ENCODE measurements at regions not wholly inside any gene's neighbourhood (a gene's known extent, or its start where the extent isn't known, plus 50 kb on each side); places are given as distances from the start of the nearest gene placed in this dataset.

GRCh38 chr15:62644216-62644888 lies 398.2 kb upstream of the TPM1 start:
- WGBS, 2 experiments (ENCODE audit: insufficient coverage in 1 of 2, insufficient read length in 1 of 2): 83 to 88% methylated on average over 7 of the region's 7 CpGs

GRCh38 chr15:62644889-62645742 lies 397.4 kb upstream of the TPM1 start:
- H3K27me3 ChIP-seq (ENCODE audit: control insufficient read depth, insufficient read depth, low read length, poor library complexity, severe bottlenecking): no peaks in the 10 kb centered on the region
- WGBS, 2 experiments (ENCODE audit: insufficient coverage in 1 of 2, insufficient read length in 1 of 2): 88 to 95% methylated on average over 8 to 15 of the region's 15 CpGs

More at GRCh38 chr15:62644216-62644888, 398.2 kb upstream of the TPM1 start:
- Histone ChIP-seq H3K9me3 (ENCODE audit: control insufficient read depth, low read length) (peaks cover 4% of the 10 kb centered on the region), H3K36me3 (ENCODE audit: control insufficient read depth, insufficient read depth, low read length) (peaks cover 15% of the 10 kb centered on the region), H3K27me3 (ENCODE audit: control insufficient read depth, insufficient read depth, low read length, poor library complexity, severe bottlenecking) (no peaks in the 10 kb centered on the region), H3K4me3 (ENCODE audit: low read length) (no peak overlapping the region), H3K9ac (ENCODE audit: extremely low read depth, low read length, poor library complexity, severe bottlenecking) (no peak overlapping the region), H3K27ac (ENCODE audit: low read depth, low read length) (no peak overlapping the region), H3K4me1 (ENCODE audit: control insufficient read depth, insufficient read depth, low read length) (no peaks in the 10 kb centered on the region)
- Mint-ChIP-seq H3K27me3 (ENCODE audit: insufficient read depth) (no peaks in the 10 kb centered on the region), H3K4me3 (no peak overlapping the region), H3K4me1 (peaks cover 23% of the 10 kb centered on the region), H3K9me3 (peaks cover 2% of the 10 kb centered on the region), H3K27ac (no peak overlapping the region), H3K36me3 (ENCODE audit: low read depth) (peaks cover 22% of the 10 kb centered on the region)
- no peak for DNase-seq
- no peak for TF ChIP-seq CTCF (conservative IDR thresholded peaks at IDR 0.05)

More at GRCh38 chr15:62644889-62645742, 397.4 kb upstream of the TPM1 start:
- Mint-ChIP-seq H3K27ac (no peak overlapping the region), H3K36me3 (ENCODE audit: low read depth) (peaks cover 28% of the 10 kb centered on the region), H3K27me3 (ENCODE audit: insufficient read depth) (no peaks in the 10 kb centered on the region), H3K9me3 (peaks cover 2% of the 10 kb centered on the region), H3K4me3 (no peak overlapping the region), H3K4me1 (peaks cover 26% of the 10 kb centered on the region)
- TF ChIP-seq CTCF (conservative IDR thresholded peaks at IDR 0.05): no peak
- no peaks in the 10 kb centered on the region for H3K4me1 ChIP-seq (ENCODE audit: control insufficient read depth, insufficient read depth, low read length)
- H3K9me3 ChIP-seq (ENCODE audit: control insufficient read depth, low read length): peaks cover 4% of the 10 kb centered on the region
- peaks cover 22% of the 10 kb centered on the region for H3K36me3 ChIP-seq (ENCODE audit: control insufficient read depth, insufficient read depth, low read length)
- H3K4me3 ChIP-seq (ENCODE audit: low read length): no peak overlapping the region
- H3K27ac ChIP-seq (ENCODE audit: low read depth, low read length): no peak overlapping the region
- DNase-seq: no peak
- H3K9ac ChIP-seq (ENCODE audit: extremely low read depth, low read length, poor library complexity, severe bottlenecking): no peak overlapping the region

Measured in endodermal cell (in vitro differentiated cells).